NCI-H1436 (cell line): ENCODE measurements at regions not wholly inside any gene's neighbourhood (a gene's known extent, or its start where the extent isn't known, plus 50 kb on each side); places are given as distances from the start of the nearest gene placed in this dataset.

ENCODE experiments used
- DNase-seq: peaks from one replicate; lab custom pipeline; 2025; lab: John Stamatoyannopoulos, UW

DNA sequence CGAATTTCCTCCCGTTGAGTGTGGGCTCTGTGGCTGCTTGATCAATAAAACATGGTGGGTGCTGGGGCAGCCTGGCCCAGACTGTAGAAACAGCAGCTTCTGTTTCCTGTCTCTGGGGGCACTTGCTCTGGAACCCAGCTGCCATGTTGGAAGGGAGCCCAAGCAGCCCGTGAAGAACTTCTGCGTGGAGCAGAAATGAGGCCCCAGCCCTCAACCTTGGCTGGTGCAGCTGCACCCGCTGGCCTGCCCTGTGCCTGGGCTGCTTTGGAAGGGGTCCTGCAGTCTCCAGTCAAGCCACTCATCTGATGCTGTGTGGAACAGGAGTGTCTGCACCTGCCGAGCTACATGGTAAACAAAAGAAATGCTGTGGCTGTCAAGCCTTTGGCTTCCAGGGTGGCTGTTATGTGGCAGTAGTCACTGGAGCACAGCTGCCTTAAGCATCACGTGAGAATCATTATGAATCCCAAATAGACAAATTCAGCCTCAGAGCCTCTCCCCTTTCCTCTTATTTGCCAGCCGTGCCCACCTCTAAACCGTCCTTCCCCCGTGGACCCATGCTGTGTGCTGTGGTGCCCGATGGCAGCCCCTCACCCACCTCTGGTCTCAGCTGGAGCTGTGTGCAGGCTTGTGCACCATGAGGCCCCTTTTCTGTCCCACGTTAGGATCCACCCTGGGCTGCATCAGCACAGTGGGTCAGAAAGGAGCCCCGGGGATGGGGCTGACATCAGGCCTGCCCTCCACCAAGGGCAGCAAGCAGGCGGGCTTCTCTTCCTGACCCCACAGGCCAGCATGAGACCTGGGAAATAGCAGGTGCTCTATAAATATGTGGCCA is 134.0 kb upstream of the HDAC4 start:
- DNase-seq = no peak

DNA sequence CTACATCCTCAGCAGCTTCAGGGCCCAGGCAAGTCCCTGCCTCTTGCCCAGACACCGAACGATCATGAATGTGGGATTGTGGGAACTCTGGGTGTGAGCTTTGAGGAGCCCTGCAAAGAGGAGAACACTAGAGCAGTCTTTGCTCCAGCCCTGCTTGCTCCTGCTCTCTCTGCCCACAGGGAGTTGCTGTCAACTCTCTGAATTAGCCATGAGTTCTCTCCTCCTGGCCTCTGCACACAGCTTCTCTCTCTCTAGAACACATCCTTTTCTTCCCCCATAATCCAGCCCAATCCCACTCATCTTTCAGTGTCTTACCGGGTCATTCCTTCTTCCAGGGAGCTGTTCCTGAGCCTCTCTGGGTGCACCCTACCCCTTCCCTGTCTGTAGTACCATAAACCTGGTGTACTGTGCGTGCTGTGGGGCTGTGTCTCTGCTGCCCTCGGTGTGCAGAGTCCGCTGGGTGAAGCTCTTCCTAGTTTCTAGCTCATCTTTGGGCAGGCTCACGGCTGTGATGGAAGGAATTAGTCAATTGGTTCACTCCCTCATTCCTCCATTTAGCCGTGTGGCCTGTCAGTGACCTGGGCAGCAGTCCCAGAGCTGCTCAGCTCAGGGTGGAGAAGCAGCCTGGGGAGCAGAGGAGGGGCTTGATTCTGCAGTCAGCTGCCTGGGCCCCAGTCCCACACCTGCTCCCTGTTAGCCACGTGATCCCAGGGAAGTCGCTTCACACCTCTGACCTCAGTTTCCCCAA is 132.9 kb upstream of the HDAC4 start:
- no peak for DNase-seq

DNA sequence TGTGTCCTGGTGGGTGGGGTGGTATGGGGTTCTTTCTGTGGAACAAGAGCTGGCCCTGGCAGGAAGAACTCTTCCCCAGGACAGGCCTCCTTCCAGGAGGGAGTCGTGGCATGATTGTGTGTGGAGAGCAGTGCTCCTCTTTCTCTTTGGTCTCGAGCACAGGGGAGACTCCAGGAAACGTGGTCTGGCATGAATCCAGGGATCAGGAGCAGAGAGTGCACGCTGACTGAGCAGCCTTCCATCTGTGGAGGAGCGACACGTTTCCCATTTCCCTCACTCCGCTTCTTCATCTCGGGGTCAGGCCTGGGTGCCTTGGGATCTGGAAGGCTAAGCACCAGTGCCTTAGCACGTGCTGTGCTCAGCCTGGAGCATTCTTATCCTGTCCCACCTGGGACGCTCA is 132.0 kb upstream of the HDAC4 start:
- no peak for DNase-seq

DNA sequence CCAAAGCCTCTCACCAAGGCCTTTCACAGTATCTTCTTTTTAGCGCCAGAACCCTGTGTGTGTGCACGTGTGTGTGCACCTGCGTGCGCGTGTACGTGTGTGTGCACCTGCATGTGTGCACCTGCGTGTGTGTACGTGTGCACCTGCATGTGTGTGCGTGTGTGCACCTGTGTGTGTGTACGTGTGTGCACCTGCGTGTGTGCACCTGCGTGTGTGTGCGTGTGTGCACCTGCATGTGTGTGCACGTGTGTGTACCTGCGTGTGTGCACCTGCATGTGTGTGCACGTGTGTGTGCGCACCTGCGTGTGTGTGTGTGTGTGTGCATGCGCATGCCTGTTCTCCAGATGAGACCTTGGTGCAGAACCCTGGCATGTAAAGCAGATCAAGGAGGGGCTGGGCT is 131.4 kb upstream of the HDAC4 start:
- DNase-seq = no peak

DNA sequence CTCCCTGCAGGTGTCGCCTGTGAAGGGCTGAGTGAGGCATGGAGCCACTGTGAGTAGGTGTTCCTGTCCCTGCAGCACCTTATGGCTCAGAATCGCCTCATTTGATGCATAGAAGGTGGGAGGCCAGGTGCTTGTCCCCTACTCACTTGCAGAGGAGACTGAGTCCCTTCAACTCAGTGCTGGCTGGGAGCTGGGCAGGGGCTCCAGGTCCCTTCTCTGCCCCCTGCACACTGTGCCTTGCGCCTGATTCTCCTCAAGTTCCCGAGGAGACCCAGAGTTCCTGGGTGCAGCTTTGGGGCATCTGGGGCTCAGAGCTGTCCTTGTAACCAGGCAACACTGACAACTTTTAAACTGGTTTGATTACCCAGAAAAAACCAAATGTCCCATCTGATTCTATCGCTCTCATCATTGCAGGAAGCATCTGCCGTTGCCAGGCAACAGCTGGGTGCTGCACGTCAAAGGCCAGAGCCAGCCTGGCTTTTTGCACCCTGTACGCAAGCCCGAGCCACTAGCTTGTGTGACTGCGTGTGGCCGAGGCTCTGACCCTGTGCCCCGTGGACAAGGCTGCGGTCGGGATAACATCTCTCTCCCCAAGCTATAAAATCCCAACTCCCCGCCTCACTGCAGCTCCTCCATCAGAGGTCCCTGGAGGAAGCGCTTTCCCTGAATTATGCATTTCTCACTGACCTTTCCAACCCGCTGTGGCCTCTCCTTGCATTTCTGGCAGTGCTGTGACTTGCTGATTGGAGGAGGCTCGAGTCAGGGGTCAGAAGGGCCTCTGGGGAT is 130.8 kb upstream of the HDAC4 start:
- DNase-seq = no peak

DNA sequence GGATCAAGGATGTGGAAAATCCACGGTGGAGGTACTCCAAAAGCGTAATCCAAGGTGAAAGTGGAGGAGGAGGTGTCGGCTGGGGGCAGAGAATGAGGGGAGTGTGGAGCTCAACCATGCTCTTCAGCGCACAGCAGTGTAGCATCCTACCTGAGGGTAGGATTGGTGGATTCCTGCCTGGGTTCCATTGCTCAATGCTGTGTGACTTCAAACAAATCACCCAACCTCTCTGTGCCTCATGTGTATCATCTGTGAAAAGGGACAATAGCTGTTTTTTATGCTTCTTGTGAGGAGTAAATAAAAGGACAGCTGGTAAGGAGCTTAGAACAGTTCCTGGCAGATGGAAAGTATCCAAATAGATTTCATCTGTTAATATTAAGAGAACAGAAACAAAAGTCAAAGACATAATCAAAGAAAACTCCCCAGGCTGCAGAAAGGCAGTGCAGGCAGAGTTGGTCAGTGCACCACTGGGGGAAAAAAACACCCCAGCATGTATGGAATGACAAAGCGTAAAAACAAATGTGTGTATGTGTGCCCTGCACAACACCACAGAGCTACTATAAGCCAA is 130.0 kb upstream of the HDAC4 start:
- no peak for DNase-seq

DNA sequence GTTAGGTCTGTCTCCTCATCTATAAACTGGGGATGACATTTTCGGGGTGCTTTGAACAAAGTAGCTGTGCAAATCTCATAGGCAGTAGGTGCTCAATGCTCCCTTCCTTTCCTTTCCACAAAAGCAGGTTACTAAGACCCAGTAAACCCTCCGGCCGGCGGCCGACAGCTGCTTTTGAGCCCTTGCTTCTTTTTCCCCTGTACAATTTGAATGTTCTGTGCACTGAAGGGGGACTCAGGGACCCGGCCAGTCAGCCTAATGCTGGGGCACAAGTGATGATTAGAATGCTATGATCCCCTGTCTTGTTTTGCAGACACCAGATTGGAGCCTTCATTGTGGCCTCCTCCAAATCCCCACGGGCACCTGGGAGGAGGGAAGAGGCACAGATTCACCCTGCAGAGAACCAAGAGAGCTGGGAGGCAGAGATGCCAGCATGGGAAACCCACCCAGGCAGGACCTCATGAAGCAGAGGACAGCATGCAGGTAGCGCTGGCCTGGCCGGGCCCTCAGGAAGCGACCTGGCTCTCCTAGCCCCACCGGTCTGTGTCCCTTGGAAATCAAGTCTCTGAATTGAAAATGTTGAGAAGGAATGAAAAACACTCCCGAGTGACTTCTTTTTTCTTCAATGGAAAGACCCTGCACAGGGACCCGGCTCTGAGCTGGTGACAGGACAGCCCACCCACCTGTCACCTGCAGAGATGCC is 128.6 kb upstream of the HDAC4 start:
- DNase-seq = no peak

DNA sequence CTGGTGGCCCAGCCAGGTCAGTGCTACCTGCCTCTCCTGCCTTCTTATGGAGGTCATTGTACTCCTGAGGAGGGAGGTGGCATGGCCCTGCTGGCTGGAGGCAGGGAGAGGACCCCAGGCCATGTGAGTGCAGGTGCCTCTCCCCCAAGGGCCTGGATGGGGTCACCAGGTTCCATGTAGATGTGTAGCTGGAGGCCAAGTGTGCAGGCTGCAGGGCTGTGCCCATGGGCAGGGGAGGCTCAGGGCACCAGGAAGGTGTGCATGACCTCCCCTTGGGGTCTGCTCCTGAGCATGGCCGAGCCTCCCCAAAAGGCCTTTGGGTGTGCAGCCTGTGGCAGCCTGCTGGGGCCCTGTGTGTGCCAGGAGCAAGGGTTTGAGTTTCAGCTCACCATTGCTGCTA is 128.1 kb upstream of the HDAC4 start:
- no peak for DNase-seq

DNA sequence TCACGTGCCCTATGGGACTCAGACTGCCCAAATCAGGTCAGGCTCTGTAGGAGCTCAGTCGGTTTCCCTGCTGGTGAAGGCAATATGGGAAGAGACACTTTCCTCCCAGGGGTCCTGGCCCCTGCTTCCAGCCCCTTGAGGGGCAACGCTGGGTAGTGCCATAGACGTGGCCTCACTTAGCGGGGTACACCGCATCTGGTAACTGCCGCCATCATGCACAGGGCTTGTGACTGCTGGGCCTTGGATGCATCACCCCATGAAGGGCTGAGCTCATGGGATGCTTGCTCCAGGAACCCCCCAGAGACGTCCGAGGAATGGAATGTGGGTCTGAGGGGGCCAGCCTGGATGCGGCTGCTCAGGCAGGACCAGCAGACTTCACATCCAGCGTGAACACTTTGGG is 127.3 kb upstream of the HDAC4 start:
- DNase-seq = no peak

DNA sequence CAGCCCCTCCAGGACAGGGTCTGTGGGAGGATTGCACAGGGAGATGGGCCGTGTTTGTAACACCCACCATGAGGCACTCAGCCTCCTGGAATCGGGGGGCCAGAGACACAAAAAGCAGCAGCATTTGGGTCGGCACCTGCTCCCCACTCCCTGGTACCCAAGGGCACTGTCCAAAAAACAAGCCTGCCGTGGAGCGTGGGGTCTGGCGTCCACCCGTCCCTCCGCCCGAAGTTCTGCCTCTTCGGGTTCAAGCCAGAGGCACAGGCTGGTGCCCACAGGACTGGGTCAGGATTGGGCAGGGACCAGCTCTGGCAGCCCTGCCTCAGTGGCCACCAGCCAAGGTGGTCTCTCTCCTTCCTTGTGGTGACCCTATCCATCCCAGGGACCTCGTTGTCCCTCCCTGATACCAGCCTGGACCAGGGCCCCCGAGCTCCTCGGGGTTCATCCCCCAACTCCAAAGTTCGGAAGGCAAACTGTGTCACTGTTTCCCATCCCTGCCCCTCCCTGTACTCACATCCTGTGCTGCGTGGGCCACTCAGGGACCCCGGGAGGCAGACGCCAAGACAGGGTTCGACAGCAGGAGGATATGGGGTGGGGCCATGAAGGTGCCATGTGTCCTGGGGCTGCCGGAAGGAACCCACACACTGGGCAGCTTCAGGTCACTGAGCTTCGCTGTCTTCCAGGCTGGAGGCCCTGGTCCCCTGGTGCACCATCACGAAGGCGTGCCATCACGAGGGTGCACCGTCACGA is 126.0 kb upstream of the HDAC4 start:
- no peak for DNase-seq

DNA sequence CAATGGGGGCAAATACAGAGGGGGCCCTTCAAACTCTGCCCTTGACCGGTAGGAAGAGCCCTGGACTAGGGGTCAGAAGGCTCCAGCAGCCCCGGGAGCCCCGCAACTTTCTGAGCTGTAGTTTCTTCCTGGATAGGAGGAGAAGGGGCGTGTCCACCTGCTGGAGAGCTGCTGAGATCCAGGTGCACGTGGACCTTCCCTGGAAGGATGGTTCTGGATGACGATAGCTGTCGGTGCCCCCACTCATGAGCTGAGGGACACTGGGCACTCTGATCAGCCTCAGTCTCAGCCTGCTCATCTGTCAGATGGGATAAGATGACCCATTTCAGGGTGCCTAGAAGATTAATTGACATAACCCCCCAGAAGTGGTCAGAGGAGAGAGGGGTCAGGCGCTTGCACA is 125.2 kb upstream of the HDAC4 start:
- DNase-seq = no peak

DNA sequence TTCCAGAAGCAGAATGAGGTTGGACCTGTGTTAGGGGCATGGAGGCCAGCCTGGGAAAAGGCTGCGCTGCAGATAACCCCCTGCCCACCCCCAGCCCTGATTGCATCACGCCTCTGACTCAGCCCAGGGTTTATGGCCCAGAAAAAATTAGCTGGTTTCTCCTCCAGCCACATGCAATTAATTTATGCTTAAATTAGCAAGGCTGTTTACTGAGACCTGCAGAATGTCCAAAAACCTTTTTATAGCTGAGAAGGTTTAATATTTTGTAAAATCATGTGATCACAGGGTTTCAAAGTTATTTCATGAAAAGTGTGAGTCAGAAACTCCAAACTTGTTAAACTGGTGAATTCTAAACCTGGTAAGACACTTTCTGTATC is 123.1 kb upstream of the HDAC4 start:
- DNase-seq = no peak

DNA sequence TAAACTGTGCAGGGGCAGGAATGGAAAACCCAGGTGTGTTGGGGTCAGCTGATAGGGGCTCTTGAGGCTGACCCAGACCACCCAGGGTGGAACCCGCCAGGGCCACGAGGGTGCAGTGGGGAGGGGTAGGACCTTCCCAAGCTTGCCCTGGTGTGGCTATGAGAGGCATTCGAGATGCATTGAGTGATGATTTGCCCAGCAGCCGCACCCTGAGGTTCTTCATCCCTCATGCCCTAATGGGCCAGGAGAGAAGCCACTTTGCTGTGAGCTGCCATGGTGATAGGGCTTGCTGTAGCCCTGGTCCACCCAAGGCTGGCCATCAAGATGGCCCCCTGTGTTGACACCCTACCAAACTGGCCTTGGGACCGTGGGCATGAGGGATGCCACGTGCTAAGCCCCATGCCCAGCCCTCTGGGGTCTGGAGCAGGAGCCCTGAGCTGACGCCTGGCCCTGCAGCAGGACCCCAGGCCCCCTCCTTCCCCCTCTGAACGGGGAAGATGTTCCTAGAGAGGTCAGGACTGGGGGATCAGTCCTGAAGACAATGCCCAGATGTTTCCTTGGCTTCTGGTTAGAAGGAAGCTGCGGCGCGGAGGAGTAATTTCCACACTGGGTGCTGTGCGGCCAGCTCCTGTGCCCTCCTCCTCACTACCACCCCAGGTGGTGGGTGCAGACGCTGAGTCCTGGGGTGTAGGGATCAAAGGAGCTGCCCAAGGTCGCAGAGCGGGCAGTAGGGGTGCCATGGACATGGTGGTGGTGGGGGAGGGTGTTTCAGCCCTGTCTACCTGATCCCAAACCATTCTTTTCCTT is 122.5 kb upstream of the HDAC4 start:
- DNase-seq = no peak

DNA sequence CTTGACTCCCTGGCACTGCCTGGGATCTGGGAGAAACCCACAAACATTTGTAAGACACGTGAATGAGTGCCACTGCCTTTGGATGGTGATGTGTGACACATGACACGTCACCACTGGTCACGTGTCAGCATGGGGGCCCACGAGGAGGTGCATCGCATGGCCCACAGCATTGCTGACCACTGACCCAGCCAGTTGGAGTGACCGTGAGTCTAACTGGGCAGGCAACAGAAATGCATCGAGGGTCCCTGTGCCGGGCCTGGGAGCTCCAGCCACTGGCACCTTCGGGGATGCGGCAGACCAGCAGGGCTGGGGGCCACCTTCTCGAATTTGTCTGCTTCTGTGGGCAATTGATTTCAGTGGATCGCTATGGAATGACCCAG is 121.9 kb upstream of the HDAC4 start:
- no peak for DNase-seq

DNA sequence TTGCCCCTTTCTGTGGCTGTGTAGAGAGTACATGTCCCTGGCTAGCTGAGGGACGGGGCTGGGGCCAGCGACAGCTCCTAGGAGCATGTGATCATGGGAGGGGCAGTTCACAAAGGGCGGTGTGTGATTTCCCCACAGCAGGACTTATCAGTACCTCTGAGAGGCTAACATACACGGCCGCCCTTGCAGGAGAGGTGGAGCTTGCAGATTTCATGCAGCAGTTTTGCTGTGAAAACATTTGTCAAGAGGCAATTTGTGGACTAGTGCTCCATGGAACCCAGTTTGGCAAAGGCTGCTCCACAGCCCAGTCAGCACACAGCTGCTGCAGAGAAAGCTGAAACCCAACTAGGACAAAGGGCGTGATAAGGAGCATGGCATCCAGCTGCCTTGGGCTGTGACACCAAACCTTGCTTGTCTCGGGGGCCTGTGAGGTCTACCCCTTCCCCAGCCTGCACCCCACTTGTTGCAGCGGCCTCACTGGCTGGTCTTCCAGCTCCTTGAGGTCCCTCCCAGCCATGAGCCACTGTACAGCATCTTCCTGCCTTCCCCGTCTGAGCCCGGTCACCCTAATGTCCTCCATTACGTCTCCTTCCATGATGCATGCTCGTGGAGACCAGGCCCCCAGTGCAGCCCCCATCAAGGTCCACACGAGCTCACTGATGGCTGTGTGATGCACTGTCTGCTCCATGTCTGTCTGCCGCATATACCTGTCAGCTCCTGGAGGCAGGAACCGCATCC is 121.4 kb upstream of the HDAC4 start:
- DNase-seq = no peak

DNA sequence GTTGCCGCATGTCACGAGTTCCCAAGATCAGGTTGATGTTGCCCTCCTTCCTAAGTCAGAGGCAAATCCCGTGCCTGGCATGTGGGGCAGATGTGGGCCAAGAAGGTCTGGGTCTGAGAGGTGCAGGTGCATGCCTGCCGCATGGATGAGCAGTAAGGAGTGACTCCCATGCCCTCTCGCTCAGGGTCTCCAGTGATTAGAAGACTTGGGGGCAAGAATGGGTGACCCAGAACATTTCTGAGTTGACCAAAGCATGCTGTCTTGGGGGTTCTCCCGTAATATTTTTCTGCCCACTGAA is 120.6 kb upstream of the HDAC4 start:
- DNase-seq = no peak

DNA sequence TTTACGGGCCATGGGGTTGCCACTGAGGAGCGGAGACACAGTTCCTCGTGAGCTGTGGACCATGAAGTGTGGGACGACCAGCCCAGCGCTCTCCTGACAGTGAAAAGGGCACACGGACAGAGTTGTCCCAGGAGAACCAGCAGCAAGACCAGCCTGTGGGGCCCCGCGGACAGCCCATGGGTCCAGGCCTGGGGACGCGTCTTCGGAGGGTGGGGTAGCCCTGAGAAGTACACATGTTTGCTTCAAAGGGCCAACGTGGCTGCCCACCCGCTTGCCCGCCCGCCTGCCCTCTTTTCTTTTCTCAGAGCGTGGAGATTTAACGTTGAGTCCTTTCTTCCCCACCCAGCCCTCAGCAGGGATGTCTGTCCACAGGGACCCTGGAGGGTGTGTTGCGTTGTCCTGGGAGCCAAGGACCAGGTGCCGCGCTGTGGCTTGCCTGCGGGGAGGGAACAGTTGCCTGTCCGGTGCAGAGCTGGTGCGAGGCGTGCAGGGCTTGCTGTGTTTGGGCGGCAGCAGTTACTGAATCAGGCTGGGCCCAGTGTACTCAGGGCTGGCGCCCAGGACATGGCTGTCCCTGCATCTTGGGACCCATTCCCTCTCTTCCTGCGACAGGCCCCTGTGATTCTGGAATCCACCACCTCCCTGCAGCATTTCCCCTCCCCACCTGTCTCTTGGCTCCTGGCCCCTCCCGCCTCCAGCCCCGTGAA is 120.1 kb upstream of the HDAC4 start:
- DNase-seq = no peak

DNA sequence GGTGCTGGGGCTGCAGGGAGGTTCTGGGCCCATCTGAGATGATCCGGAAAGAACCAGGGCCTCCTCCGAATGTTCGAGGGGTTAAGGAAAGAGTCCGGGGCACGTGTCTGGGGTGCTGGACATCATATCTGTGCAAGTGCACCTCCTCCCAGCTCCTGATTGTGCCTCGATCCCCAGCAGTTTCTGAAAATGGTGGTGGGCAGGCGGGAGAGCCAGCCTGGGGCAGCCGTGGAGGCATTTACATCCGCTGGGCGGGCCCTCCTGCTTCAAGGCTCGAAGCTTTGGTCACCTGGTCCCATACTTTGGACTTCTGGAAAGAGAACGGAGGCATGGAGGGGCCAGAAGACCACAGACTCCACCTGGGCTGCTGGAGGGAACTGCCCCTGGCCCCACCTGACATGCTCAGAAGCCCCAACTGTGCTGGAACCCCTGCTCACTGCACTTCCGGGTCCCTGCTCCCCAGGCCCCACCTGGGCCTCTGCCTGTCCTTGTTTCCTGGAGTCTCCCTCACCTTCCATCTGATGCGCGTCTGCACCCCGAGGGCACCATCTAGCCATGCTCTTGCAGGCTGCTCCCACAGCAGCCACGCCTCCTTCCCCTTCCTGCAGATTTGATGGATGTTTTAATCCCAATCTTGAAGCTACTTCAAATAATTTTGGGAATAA is 119.2 kb upstream of the HDAC4 start:
- no peak for DNase-seq
